ENCODE measurements at regions not wholly inside any gene's neighbourhood (a gene's known extent, or its start where the extent isn't known, plus 50 kb on each side); places are given as distances from the start of the nearest gene placed in this dataset.

DNA sequence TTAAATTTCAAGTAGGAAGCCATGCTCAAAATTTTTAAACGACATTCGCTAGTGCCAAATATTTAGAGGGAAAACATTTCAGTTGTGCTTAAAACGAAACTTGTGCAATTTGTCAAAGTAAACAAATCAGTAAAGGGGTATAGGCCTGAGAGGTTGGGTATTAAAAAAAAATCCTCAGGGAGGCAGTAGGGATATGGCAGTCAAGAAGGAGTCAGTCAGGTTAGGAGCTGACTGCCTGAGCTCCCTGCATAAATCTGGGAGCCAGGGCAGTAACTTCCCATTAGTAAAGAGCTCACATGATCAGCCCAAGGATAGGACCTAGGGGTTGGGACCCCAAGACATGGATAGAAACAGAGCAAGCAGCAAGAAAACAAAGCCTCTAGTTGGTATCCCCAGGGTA, 120.7 kb upstream of the STAC start:
- TF ChIP-seq, protein P1, sequence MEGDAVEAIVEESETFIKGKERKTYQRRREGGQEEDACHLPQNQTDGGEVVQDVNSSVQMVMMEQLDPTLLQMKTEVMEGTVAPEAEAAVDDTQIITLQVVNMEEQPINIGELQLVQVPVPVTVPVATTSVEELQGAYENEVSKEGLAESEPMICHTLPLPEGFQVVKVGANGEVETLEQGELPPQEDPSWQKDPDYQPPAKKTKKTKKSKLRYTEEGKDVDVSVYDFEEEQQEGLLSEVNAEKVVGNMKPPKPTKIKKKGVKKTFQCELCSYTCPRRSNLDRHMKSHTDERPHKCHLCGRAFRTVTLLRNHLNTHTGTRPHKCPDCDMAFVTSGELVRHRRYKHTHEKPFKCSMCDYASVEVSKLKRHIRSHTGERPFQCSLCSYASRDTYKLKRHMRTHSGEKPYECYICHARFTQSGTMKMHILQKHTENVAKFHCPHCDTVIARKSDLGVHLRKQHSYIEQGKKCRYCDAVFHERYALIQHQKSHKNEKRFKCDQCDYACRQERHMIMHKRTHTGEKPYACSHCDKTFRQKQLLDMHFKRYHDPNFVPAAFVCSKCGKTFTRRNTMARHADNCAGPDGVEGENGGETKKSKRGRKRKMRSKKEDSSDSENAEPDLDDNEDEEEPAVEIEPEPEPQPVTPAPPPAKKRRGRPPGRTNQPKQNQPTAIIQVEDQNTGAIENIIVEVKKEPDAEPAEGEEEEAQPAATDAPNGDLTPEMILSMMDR (IDR thresholded peaks at IDR 0.05 in 8 of 11, conservative IDR thresholded peaks at IDR 0.05 in 3 of 11), result no peak
- no peak for TF ChIP-seq POLR2A (IDR thresholded peaks at IDR 0.05)
